Ascending aorta (tissue), 2 donors: ENCODE measurements at regions not wholly inside any gene's neighbourhood (a gene's known extent, or its start where the extent isn't known, plus 50 kb on each side); places are given as distances from the start of the nearest gene placed in this dataset.
A peak's percentile ranks its signal among the peaks of the same experiment; 100 is the strongest.

Experiments
- DNase-seq, 2 donors: peaks; one replicate each; pipeline ENCODE4 v3.0.0-alpha.2; 2019; ENCODE audit warnings: low spot score in 2 of 2
- H3K27ac ChIP-seq, 2 donors: fragments of 200-600 bp; sonication (generic); one replicate each; pipeline ENCODE4 v1.5.1; 2016 to 2017; ENCODE audit warnings: mild to moderate bottlenecking in 1 of 2
- H3K27me3 ChIP-seq: fragments of 200-600 bp; sonication (generic); one replicate; pipeline ENCODE4 v1.5.1; 2017
- H3K36me3 ChIP-seq, 2 donors: fragments of 200-600 bp; sonication (generic); one replicate each; pipeline ENCODE4 v1.5.1; 2016
- H3K4me1 ChIP-seq, 2 donors: fragments of 200-600 bp; sonication (generic); one replicate each; pipeline ENCODE4 v1.5.1; 2016 to 2017; ENCODE audit warnings: mild to moderate bottlenecking in 1 of 2
- H3K4me3 ChIP-seq, 2 donors: fragments of 200-600 bp; sonication (generic); one replicate each; pipeline ENCODE4 v1.5.1; 2016 to 2017; ENCODE audit warnings: mild to moderate bottlenecking in 1 of 2
- H3K9me3 ChIP-seq, 2 donors: fragments of 200-600 bp; sonication (generic); one replicate each; pipeline ENCODE4 v1.5.1; 2016
- CTCF ChIP-seq, 3 experiments: fragments of 200-600 bp in 2 of 3; fragments of 450-650 bp in 1 of 3; sonication (generic) in 2 of 3; IDR thresholded peaks; one replicate each; pipeline ENCODE4 v1.5.1; 2016 to 2019; ENCODE audit warnings: antibody characterized with exemption in 3 of 3, mild to moderate bottlenecking in 1 of 3, moderate library complexity in 1 of 3
- intact Hi-C: fragments of 100-400 bp; cut with DNase I; formaldehyde crosslinking; loops from one replicate; pipeline ENCODE4 v1.15.1; 2023

- Histone ChIP-seq H3K9me3 (no peaks in the 10 kb centered on the region), H3K4me1 (no peaks in the 10 kb centered on the region), H3K4me3 (no peak overlapping the region), H3K27me3 (no peaks in the 10 kb centered on the region), H3K36me3 (no peaks in the 10 kb centered on the region), H3K27ac (no peak overlapping the region)
- TF ChIP-seq CTCF (IDR thresholded peaks at IDR 0.05): no peak
- DNase-seq: no peak
- intact Hi-C loops: no loop called here
Observed at GRCh38 chr3:193814166-193814892, 221.3 kb downstream of the OPA1 start.

- no peak for DNase-seq
- intact Hi-C loops: no loop called here
- H3K4me1 ChIP-seq: no peaks in the 10 kb centered on the region
- H3K27ac ChIP-seq: no peak overlapping the region
- no peaks in the 10 kb centered on the region for H3K36me3 ChIP-seq
- H3K27me3 ChIP-seq: no peaks in the 10 kb centered on the region
- TF ChIP-seq CTCF (IDR thresholded peaks at IDR 0.05): no peak
- no peaks in the 10 kb centered on the region for H3K9me3 ChIP-seq
- H3K4me3 ChIP-seq: no peak overlapping the region
Observed at GRCh38 chr3:193815246-193816027, 222.4 kb downstream of the OPA1 start.

GRCh38 chr3:193816028-193816395, 223.0 kb downstream of the OPA1 start:
- intact Hi-C loops: no loop called here
- Histone ChIP-seq H3K4me1 (no peaks in the 10 kb centered on the region), H3K27ac (no peak overlapping the region), H3K9me3 (no peaks in the 10 kb centered on the region), H3K36me3 (no peaks in the 10 kb centered on the region), H3K27me3 (no peaks in the 10 kb centered on the region), H3K4me3 (no peak overlapping the region)
- no peak for TF ChIP-seq CTCF (IDR thresholded peaks at IDR 0.05)
- DNase-seq: no peak

GRCh38 chr3:193816656-193817311, 223.8 kb downstream of the OPA1 start:
- Histone ChIP-seq H3K27ac (no peak overlapping the region), H3K4me3 (peak overlapping the region in 1 of 2 donors; percentile 38), H3K9me3 (no peaks in the 10 kb centered on the region), H3K36me3 (no peaks in the 10 kb centered on the region), H3K27me3 (no peaks in the 10 kb centered on the region), H3K4me1 (no peaks in the 10 kb centered on the region)
- intact Hi-C loops: no loop called here
- no peak for TF ChIP-seq CTCF (IDR thresholded peaks at IDR 0.05)
- no peak for DNase-seq

- H3K36me3 ChIP-seq: no peaks in the 10 kb centered on the region
- DNase-seq: no peak
- no peaks in the 10 kb centered on the region for H3K4me1 ChIP-seq
- H3K27ac ChIP-seq: no peak overlapping the region
- H3K9me3 ChIP-seq: no peaks in the 10 kb centered on the region
- no peaks in the 10 kb centered on the region for H3K27me3 ChIP-seq
- intact Hi-C loops: no loop called here
- no peak overlapping the region for H3K4me3 ChIP-seq
- TF ChIP-seq CTCF (IDR thresholded peaks at IDR 0.05): no peak
Observed at GRCh38 chr3:193819117-193820010, 226.4 kb downstream of the OPA1 start.
